GM18505 (cell line): ENCODE measurements at regions not wholly inside any gene's neighbourhood (a gene's known extent, or its start where the extent isn't known, plus 50 kb on each side); places are given as distances from the start of the nearest gene placed in this dataset.

Source experiments
- ATAC-seq: cut with Tn5 transposase; IDR thresholded peaks from one replicate; pipeline ENCODE4 v1.9.1; 2021; ENCODE audit not compliant: unreplicated experiment
- POLR2A ChIP-seq: IDR thresholded peaks from 4 replicates; pipeline ENCODE4 v1.6.1; 2011; ENCODE audit warnings: borderline replicate concordance; ENCODE audit not compliant: insufficient read depth, insufficient read length; ENCODE audit errors: extremely low read depth

DNA sequence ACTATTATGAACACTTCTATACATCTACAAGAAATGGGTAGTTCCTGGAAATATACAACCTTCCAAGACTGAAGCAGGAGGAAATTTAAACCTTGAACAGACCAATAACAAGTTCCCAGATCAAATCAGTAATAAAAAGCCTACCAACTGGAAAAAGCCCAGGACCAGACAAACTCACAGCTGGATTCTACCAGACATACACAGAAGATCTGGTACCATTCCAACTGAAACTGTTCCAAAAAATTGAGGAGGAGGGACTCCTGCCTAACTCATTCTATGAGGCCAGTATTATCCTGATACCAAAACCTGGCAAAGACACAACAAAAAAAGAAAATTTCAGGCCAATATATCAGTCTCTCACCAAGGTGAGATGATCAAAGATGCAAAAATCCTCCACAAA, 189.4 kb downstream of the RPS29 start:
- no peak for TF ChIP-seq POLR2A
- no peak for ATAC-seq

DNA sequence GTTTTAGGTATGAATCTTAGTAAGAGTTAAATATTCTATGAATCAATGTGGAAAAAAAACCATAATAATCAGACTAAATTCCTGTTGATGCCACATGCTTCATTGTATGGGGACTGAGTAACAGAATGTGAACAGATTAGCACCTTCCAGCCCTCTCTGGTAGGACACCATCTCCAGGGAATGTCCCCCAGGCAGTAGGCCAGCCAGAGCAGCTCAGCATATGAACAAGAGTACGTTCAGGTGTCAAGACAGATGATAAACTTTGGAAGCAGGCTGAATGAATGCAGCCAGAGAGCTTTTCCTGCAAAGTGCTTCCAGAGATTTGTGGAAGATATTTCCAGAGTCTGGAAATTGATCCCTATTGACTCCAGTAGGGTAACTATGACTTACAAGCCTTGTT, 204.4 kb downstream of the RPS29 start:
- TF ChIP-seq POLR2A: no peak
- ATAC-seq: no peak

DNA sequence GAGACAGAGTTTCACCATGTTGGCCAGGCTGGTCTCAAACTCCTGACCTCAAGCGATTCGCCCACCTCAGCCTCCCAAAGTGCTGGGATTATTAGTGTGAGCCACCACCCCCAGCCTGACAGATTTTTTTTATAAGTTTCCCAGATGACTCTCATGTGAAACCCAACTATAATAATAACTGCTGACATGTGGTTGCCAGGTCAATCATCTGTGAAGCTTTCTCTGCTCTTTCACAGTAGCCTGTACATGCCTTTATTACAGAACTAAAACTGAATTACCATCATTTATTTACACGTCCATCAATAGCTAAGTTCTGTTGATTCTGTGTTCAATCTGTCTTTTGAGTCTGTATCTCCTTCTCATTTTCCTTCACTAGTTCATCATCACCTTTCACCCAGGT, 218.5 kb downstream of the RPS29 start:
- ATAC-seq: no peak
- no peak for TF ChIP-seq POLR2A

DNA sequence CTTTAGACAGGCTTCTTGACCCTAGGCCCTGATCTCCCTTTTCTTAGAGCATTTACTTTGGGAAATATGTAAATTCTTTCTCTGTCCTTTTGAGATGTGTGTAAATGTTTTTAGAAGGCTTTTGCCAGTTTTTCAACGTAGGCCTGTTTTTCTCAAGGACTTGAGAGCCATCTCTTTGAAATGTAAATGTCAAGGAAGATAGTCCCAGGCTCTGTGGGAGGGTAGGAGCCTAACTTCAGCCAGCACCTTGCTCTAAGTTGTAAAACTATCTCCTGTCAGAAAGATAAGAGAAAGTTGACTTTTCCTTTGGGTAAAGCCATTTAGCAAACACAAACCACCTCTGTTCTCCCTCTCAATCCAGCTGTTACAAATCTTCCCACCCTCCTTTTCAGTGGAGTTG, 219.8 kb downstream of the RPS29 start:
- no peak for ATAC-seq
- TF ChIP-seq POLR2A: no peak

DNA sequence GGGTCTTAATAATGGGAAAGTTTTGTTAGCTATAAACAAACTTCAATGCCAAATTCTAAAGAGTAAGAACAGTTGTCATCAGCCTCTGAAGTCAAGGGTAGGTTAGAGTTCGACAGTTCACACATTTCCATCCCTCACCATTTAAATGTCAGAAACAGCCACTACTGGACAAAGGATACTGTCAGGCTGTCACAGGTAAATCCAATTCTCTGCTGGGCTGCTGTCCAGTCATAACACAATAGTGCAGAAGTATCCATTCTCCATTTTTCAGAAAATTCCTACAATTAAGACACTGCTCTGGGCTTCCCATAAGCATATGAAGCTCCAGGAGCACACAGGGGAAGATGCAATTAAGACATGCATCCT, 221.4 kb downstream of the RPS29 start:
- TF ChIP-seq POLR2A: no peak
- ATAC-seq: no peak

DNA sequence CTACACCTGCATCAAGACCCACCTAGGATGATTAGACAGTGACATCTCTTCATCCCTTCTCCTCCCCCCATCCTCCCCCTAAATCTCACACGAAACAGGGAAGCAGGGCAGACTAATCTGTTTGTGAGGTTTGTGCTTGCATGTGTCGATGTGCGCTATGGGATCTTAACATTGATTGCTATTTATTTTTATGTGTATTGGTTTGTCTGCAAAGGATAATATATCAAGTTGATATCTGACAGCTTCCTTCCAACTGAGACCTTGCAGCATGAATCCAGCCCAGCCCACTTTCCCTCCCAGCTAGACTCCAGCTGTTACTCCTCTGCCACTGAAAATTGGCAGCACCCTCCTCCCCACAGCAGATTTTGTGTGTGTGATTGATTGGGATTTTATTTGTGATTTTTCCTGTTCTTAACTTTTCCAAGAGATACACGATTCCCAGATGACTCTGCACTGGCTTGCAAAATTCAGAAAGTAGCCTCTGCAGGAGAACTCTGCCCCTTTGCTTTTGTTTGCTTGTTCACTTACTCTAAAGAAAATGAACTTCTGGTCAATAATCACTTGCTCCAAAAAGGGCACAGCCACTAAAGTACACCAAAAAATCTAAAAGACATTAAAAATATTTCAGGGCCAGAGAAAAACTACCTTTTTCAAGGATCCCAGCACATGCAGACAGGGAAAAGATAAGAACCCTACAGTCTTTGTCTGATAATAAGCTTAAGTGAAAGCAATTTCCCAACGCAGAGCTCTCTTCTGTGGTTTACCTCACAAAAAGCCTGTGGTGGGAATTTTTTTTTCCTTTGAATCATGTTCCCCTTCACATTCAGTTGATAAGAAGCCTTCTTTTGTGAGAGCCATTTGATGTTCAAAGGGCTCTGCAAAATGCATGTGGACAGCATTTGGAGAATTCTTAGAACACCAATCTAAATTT, 222.1 kb downstream of the RPS29 start:
- ATAC-seq: no peak
- TF ChIP-seq POLR2A: no peak

DNA sequence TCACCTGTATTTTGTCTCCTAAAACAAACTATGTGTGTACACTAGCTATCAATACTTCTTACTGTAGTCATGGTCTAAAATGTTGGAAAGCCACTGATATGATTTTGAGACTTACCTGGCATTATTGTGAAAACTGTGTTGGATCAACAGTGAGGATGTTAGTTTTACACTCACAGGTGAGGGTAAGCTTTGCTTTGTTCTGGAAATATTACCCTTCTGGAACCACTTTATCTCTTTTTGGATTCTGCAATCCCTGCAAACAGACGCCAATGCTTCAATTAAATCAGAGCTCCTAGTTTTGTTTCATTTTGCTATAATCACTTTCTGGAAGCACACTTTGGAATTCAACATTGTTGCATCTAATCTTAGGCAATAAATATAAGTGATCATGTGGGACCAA, 223.3 kb downstream of the RPS29 start:
- no peak for TF ChIP-seq POLR2A
- ATAC-seq: no peak

DNA sequence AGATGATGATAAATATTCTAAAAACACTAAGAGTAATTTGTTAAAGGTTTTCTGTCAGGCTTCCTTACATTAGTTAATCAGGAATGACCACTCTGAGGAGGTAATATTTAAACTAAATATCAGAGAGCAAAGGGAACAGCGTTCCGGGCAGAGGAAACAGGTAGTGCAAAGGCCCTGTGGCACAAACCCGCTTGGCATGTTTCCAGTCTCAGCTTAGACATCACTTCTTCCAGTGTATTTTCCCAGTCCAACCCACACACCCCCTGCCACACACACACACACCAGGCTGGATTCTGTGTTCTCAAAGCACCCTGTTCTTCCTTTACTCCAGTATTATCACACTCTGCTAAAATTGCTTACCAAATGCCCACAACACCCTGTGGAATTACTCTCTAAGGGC, 247.1 kb downstream of the RPS29 start:
- ATAC-seq: no peak
- TF ChIP-seq POLR2A: no peak

DNA sequence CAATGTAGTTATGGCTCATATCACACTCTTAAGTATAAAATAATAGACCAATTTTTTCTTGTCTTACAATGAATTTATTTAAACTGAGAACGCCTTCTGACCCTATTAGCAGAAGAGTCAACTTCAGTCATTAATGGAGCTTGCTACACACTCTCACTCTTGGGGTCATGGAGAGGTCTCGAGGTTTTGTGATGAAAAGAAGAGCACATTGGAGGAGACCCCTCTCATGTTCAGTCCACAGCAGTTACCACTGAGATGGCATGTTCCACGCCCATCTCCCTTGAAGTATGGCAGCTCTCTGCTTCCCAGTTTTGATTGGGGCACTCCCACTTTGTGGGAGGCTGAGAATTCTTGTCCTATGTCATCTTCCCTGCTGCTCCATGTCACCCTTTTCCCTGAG, 266.4 kb downstream of the RPS29 start:
- TF ChIP-seq POLR2A: no peak
- no peak for ATAC-seq

DNA sequence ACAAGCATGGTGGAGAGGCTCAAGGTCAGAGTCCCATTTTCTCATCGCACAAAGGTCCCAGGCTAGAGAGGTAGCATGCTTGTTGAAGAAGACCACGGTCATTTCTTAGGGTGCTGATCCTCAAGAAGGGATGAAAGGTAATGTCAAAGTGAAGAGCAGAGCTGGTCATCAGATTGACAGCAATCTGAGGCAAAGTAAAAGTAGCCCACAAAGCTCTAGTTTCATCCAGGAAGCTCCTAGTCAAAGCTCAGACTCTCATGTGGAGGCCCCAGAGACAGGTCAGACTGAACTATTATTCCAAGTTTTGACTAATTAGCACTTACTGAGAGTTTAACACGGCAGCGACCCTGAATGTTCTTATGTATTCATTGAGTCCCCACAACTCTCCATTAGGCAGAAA, 270.6 kb downstream of the RPS29 start:
- TF ChIP-seq POLR2A: no peak
- ATAC-seq: no peak

DNA sequence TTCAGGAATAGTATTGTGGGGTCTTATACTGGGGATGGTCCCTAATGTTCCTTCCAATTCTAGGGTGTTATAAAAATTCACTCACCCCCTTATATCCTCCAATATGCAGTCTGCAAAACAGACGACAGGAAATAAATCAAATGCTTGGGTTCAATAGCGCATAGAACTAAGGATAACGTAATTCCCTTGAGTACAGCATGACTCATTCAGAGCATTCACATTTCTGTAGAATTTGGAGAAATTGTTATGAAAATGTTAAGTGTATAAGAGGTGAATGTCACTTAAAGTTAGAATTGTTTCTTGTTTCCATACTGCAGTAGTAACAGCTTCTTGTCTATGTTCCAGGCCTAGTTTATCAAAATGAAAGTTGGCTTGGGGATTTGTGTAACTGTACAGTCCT, 271.4 kb downstream of the RPS29 start:
- ATAC-seq: no peak
- no peak for TF ChIP-seq POLR2A

DNA sequence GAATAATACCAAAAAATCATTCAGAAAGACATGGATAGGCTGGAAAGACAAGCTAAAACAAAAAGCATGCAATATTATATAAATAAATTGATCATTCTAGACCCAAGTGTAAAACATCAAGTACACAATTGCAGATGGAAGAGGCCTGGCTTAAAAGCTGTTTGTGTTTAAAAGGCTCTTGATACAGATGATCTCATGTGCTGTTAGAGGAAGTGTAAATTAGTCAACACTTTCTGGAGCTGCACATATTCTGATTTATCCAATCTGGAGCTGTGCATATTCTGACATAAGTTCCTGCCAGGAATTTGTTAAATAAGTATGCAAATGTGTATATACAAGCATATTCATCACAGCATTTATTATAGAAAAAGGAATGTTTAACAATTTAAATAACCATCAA, 273.1 kb downstream of the RPS29 start:
- TF ChIP-seq POLR2A: no peak
- no peak for ATAC-seq

DNA sequence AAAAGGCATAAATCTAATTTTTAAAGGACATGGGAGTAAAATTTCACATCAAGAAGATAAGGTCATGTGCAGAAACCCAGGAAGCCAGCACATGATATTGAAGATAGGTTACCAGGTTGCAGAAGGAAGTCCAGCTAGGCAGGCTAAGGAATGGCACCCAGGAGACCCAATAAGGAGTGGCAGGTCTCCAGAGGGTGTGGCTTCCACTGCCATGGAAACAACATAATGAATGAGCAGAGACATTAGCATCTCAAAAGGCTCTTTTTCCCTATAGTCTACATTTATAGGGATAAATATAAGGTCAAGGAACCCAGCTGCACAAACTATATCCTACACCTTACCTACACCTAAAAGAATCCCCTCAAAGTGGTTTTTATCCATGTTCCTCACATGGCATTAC, 275.9 kb downstream of the RPS29 start:
- no peak for ATAC-seq
- no peak for TF ChIP-seq POLR2A

DNA sequence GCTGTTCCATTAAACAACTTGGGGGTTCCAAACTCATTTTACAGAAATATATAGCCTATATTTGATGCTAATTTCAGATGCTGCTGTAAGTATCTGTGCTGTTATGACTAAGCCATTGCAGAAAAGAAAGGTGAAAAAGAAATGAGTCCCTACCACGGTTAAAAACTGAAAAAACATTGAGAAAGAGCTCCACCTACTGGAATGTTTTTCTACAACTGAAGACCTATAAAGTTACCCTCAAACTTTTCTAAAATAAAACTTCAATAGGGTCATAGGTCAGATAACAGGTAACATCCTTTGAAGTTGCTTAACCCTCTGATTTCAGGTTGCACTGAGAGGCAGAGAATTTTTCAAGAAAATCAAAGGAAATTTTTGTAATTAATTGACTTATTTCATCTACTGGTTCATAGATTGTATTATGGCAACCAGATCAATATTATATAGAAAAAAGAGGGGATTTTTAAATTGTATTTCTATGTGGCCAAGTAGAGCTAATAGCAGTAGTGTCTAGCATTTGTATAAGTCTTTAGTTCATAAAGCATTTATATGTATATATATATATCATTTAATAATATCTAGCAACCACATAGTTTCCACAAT, 279.9 kb downstream of the RPS29 start:
- no peak for TF ChIP-seq POLR2A
- peak; percentile 81 for ATAC-seq

DNA sequence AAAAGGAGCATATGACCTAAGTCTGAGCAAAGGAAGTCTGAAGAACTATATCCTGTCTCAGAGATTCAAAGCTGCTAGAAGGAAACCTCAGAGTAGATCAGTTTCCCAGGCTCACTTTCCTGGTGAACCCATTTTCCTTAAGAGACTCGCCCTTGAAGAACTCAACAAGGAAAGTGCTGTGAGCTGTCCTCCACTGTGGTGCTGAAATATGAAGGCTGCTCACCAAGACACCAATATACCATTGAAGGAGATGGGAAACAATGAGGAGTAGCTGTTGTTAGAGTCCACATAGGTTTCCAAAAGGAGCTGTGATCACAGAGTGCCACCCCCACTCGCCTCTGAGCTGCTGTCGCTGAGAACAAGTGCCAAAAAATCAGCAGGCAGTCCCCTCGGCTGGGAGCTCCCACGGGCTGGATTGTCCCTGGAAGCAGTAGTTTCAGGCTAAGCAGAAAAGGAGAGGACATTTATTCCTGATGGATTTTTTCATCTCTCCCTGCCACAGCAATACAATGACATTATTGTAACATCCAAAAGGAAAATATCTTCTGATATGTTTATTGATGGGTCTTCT, 282.1 kb downstream of the RPS29 start:
- TF ChIP-seq POLR2A: no peak
- ATAC-seq: no peak

DNA sequence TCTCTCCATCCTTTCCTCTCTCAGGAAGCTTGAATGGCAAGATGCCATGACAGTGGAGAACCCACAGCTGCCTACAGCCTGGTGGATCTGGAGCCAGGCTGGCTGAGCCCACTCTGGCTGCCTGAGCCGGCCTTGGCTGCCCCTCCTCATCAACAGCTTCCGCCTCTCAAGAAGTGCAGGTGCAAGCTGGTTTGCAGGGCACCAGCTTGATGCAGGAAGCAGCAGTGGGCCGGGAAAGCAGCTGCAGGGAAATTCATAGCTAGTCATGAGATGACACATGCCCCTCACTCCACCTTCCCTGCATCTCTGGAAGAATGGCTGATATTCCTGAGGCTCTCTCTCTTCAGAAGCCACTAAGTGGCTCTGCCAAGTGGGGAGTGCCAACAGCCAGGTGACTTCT, 289.1 kb downstream of the RPS29 start:
- ATAC-seq: no peak
- TF ChIP-seq POLR2A: no peak
